Caco-2 (cell line): ENCODE measurements at regions not wholly inside any gene's neighbourhood (a gene's known extent, or its start where the extent isn't known, plus 50 kb on each side); places are given as distances from the start of the nearest gene placed in this dataset.

Source experiments
- BruUV-seq: library from RNA; stranded (reverse); fragments of 400-500 nt; replicated peaks from 2 replicates; lab custom pipeline; 2021; lab: Mats Ljungman, UMichigan
- CTCF ChIA-PET: fragments of 300-600 bp; sonication (Branson Sonifier 250); formaldehyde crosslinking; loops from one replicate; lab custom pipeline; 2022; ENCODE audit warnings: antibody characterized with exemption; lab: Charles Lee
- POLR2A ChIA-PET: fragments of 300-600 bp; sonication (Branson Sonifier 250); formaldehyde crosslinking; loops from one replicate; lab custom pipeline; 2022; ENCODE audit warnings: antibody characterized with exemption; lab: Charles Lee
- DNase-seq, 2 experiments: peaks; one replicate each; pipeline versions ENCODE4 v3.0.0 to v3.0.0-alpha.2; 2020 to 2022
- H3K27me3 ChIP-seq: replicated peaks from 2 replicates; pipeline ENCODE4 v1.6.0; 2011; ENCODE audit warnings: low read length; ENCODE audit not compliant: control insufficient read depth, insufficient read depth
- H3K36me3 ChIP-seq: 2 replicates; pipeline ENCODE4 v1.5.1; 2011; ENCODE audit warnings: low read length; ENCODE audit not compliant: control insufficient read depth, insufficient read depth
- H3K4me1 ChIP-seq: fragments of 250-450 bp; sonication (Bioruptor Pico); 2 replicates; pipeline ENCODE4 v1.5.1; 2020; ENCODE audit warnings: mild to moderate bottlenecking
- H3K4me3 ChIP-seq: 2 replicates; pipeline ENCODE4 v1.5.1; 2011; ENCODE audit warnings: low read depth, mild to moderate bottlenecking, control low read depth, low read length
- H3K9me3 ChIP-seq: fragments of 250-450 bp; sonication (Bioruptor Pico); 2 replicates; pipeline ENCODE4 v1.5.1; 2020; ENCODE audit warnings: mild to moderate bottlenecking, moderate library complexity
- H3K27ac Mint-ChIP-seq: one replicate; pipeline ENCODE4 v1.8.0; 2022; ENCODE audit warnings: mixed read lengths; ENCODE audit not compliant: unreplicated experiment
- H3K27me3 Mint-ChIP-seq: one replicate; pipeline ENCODE4 v1.8.0; 2022; ENCODE audit warnings: mixed read lengths; ENCODE audit not compliant: insufficient read depth, unreplicated experiment
- H3K36me3 Mint-ChIP-seq: one replicate; pipeline ENCODE4 v1.8.0; 2022; ENCODE audit warnings: mild to moderate bottlenecking, mixed read lengths; ENCODE audit not compliant: insufficient read depth, unreplicated experiment
- H3K4me1 Mint-ChIP-seq: one replicate; pipeline ENCODE4 v1.8.0; 2022; ENCODE audit warnings: low read depth, mixed read lengths; ENCODE audit not compliant: unreplicated experiment
- H3K4me3 Mint-ChIP-seq: one replicate; pipeline ENCODE4 v1.8.0; 2022; ENCODE audit warnings: mild to moderate bottlenecking, moderate library complexity, mixed read lengths; ENCODE audit not compliant: unreplicated experiment
- H3K9me3 Mint-ChIP-seq: one replicate; pipeline ENCODE4 v1.8.0; 2022; ENCODE audit warnings: mixed read lengths; ENCODE audit not compliant: unreplicated experiment
- intact Hi-C: fragments of 100-400 bp; cut with micrococcal nuclease; formaldehyde crosslinking; loops from one replicate; pipeline ENCODE4 v1.10.0; 2022; ENCODE audit not compliant: unreplicated experiment
- TF ChIP-seq, protein P1 (sequence below), 2 experiments: fragments of 200-600 bp in 1 of 2; IDR thresholded peaks; 1 replicate in 1 of 2; 2 replicates in 1 of 2; pipeline versions ENCODE4 v1.5.1 to v1.8.0; 2011 to 2022; ENCODE audit warnings: antibody characterized with exemption in 1 of 2, control low read depth in 1 of 2, inconsistent platforms in 1 of 2, low read depth in 1 of 2, low read length in 1 of 2, mild to moderate bottlenecking in 1 of 2, moderate library complexity in 1 of 2; ENCODE audit not compliant: insufficient read depth in 1 of 2, severe bottlenecking in 1 of 2, unreplicated experiment in 1 of 2

DNA sequence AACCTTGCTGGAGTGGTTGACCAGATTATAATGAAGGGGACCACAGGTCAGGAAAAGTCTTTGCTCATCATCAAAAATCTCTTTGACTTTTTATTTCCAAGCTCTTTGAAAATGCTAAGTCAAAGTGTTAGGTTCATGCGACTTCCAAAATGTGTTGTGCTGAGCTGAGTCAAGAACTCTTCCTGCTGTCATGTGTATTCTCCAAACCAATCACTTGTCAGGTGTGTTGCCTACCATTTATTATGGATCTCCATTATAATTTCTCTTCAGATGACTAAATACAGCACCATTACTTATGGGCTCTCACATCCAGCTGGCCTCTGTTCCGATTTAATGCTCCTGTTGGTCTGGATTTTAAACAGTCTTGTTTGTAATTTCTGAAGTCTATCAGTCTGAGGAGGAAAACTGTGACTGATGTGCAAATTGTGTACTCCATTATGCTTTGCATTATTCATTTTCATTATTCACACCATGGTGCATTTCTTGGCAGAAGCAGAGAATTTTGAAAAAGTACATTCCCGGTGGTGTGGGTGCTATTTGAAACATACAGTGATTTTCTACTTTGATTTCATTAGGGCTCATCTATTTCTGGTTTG lies 562.5 kb downstream of the LMO7 start:
- no peaks in the 10 kb centered on the region for H3K27me3 ChIP-seq
- Mint-ChIP-seq H3K27ac (no peak overlapping the region), H3K4me3 (no peak overlapping the region), H3K4me1 (no peaks in the 10 kb centered on the region), H3K27me3 (no peaks in the 10 kb centered on the region), H3K9me3 (peaks cover 11% of the 10 kb centered on the region), H3K36me3 (no peaks in the 10 kb centered on the region)
- peaks cover 4% of the 10 kb centered on the region; the same call in 1 of the 2 replicates for H3K9me3 ChIP-seq
- H3K36me3 ChIP-seq = no peaks in the 10 kb centered on the region
- ChIA-PET POLR2A (no interaction called here), CTCF (no interaction called here)
- no peak for DNase-seq
- H3K4me1 ChIP-seq = no peaks in the 10 kb centered on the region
- H3K4me3 ChIP-seq = no peak overlapping the region
- TF ChIP-seq, protein P1, sequence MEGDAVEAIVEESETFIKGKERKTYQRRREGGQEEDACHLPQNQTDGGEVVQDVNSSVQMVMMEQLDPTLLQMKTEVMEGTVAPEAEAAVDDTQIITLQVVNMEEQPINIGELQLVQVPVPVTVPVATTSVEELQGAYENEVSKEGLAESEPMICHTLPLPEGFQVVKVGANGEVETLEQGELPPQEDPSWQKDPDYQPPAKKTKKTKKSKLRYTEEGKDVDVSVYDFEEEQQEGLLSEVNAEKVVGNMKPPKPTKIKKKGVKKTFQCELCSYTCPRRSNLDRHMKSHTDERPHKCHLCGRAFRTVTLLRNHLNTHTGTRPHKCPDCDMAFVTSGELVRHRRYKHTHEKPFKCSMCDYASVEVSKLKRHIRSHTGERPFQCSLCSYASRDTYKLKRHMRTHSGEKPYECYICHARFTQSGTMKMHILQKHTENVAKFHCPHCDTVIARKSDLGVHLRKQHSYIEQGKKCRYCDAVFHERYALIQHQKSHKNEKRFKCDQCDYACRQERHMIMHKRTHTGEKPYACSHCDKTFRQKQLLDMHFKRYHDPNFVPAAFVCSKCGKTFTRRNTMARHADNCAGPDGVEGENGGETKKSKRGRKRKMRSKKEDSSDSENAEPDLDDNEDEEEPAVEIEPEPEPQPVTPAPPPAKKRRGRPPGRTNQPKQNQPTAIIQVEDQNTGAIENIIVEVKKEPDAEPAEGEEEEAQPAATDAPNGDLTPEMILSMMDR (IDR thresholded peaks at IDR 0.05; ENCODE audit: insufficient read depth in 1 of 2, low read depth in 1 of 2, low read length in 1 of 2, severe bottlenecking in 1 of 2, unreplicated experiment in 1 of 2) = no peak
- BruUV-seq = no TSS peak
- intact Hi-C loops = no loop called here

DNA sequence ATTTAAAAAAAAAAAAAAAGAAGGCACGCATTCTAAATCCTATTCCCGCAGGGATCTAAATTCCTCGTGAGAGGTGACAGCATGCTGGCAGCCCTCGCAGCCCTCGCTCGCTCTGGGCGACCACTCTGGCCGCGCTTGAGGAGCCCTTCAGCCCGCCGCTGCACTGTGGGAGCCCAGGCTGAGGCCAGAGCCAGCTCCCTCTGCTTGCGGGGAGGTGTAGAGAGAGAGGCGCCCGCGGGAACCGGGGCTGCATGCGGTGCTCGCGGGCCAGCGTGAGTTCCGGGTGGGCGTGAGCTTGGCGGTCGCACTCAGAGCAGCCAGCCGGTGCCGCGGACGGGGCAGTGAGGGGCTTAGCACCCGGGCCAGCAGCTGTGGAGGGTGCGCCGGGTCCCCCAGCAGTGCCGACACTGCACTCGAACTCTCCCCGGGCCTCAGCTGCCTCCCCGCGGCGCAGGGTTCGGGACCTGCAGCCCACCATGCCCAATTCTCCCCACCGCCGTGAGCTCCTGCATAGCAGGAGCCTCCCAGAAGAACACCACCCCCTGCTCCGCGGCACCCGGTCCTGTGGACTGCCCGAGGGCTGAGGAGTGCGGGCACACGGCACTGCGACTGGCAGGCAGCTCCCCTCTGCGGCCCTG lies 553.9 kb downstream of the LMO7 start:
- no TSS peak for BruUV-seq
- no peaks in the 10 kb centered on the region for H3K27me3 ChIP-seq
- H3K4me1 Mint-ChIP-seq = no peaks in the 10 kb centered on the region
- H3K27me3 Mint-ChIP-seq = no peaks in the 10 kb centered on the region
- POLR2A ChIA-PET = no interaction called here
- no peaks in the 10 kb centered on the region for H3K36me3 ChIP-seq
- no peaks in the 10 kb centered on the region for H3K4me1 ChIP-seq
- peaks cover 6% of the 10 kb centered on the region for H3K9me3 Mint-ChIP-seq
- H3K4me3 Mint-ChIP-seq = no peak overlapping the region
- no peaks in the 10 kb centered on the region for H3K9me3 ChIP-seq
- H3K27ac Mint-ChIP-seq = no peak overlapping the region
- no peak for DNase-seq
- H3K4me3 ChIP-seq = no peak overlapping the region
- no peaks in the 10 kb centered on the region for H3K36me3 Mint-ChIP-seq
- CTCF ChIA-PET = no interaction called here
- TF ChIP-seq, protein P1 (IDR thresholded peaks at IDR 0.05; ENCODE audit: insufficient read depth in 1 of 2, low read depth in 1 of 2, low read length in 1 of 2, severe bottlenecking in 1 of 2, unreplicated experiment in 1 of 2) = no peak
- intact Hi-C loops = no loop called here

DNA sequence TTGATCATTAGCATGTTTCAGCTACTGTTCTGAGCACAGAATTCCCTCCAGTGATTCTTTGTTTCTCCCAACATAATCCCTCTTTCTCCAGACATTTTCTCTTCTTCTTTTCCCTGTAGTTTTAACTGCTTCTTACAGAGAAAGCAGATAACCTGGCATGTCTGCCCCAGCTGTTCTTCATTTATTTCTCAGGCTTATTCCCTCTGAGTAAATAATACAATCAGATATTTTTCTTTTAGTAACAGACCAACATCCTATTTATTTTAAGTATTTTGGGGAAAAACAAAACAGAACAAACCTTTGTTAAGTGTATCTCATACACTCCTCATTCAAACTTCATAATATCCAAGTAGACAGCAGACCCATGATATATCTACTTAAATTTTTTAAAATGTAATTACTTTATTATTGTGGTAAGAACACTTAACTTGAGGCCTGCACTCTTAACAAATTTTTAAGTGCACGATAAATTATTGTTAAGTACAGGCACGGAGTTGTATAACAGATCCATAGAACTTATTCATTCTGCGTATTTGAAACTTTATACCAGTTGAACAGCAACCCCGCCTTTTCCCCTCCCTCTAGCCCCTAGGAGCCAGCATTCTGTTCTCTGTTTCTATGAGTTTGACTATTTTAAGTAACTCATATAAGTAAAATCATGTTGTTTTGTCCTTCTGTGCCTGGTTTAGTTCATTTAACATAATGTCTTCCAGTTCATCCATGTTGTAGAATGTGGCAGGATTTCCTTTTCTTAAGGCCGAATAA lies 540.0 kb downstream of the LMO7 start:
- intact Hi-C loops = no loop called here
- Histone ChIP-seq H3K4me3 (no peak overlapping the region), H3K27me3 (no peaks in the 10 kb centered on the region), H3K4me1 (no peaks in the 10 kb centered on the region), H3K36me3 (no peaks in the 10 kb centered on the region), H3K9me3 (peaks cover 10% of the 10 kb centered on the region; the same call in 1 of the 2 replicates)
- CTCF ChIA-PET = no interaction called here
- TF ChIP-seq, protein P1 (IDR thresholded peaks at IDR 0.05; ENCODE audit: insufficient read depth in 1 of 2, low read depth in 1 of 2, low read length in 1 of 2, severe bottlenecking in 1 of 2, unreplicated experiment in 1 of 2) = no peak
- POLR2A ChIA-PET = no interaction called here
- Mint-ChIP-seq H3K4me1 (no peaks in the 10 kb centered on the region), H3K4me3 (no peak overlapping the region), H3K27ac (no peak overlapping the region), H3K9me3 (no peaks in the 10 kb centered on the region), H3K27me3 (no peaks in the 10 kb centered on the region), H3K36me3 (no peaks in the 10 kb centered on the region)
- no peak for DNase-seq
- BruUV-seq = no TSS peak
